K562 (cell line): ENCODE measurements at regions not wholly inside any gene's neighbourhood (a gene's known extent, or its start where the extent isn't known, plus 50 kb on each side); places are given as distances from the start of the nearest gene placed in this dataset.
"Not testable (repeated sequence)": the region's sequence is repeated elsewhere in the genome, so short reads cannot be mapped to it uniquely, and the experiment has no call there.

ENCODE experiments used
- CHD2 ChIP-seq: IDR thresholded peaks from 2 replicates; pipeline ENCODE4 v1.6.1; 2011; ENCODE audit warnings: low read depth, low read length
- HMGN3 ChIP-seq: IDR thresholded peaks from 2 replicates; pipeline ENCODE4 v1.6.1; 2011; ENCODE audit warnings: borderline replicate concordance, low read depth, mild to moderate bottlenecking, mixed read lengths, low read length; ENCODE audit not compliant: insufficient read length; ENCODE audit errors: extremely low read depth
- NRF1 ChIP-seq, 2 experiments: fragments of 450-650 bp; IDR thresholded peaks in 1 of 2; conservative IDR thresholded peaks in 1 of 2; 2 replicates each; pipeline ENCODE4 v1.6.1; 2014; ENCODE audit warnings: mild to moderate bottlenecking in 2 of 2
- POLR2A ChIP-seq: fragments of 450-650 bp; conservative IDR thresholded peaks from 2 replicates; pipeline ENCODE4 v1.6.1; 2016
- UBTF ChIP-seq, 2 experiments: IDR thresholded peaks; 2 replicates each; pipeline ENCODE4 v1.6.1; 2012; ENCODE audit warnings: improper control_type of control experiment in 2 of 2, low read depth in 2 of 2, low read length in 2 of 2, borderline replicate concordance in 1 of 2
- ZNF124 ChIP-seq: sonication (generic); formaldehyde crosslinking; IDR thresholded peaks from 2 replicates; pipeline ENCODE4 v1.8.1; 2022; ENCODE audit warnings: missing genetic modification reagents
- ZNF217 ChIP-seq: sonication (generic); formaldehyde crosslinking; IDR thresholded peaks from 2 replicates; pipeline ENCODE4 v1.8.0; 2022; ENCODE audit warnings: mild to moderate bottlenecking, missing genetic modification reagents

GRCh38 chr6:166846446-166847142, 109.8 kb downstream of the RNASET2 start:
- TF ChIP-seq ZNF217; POLR2A; UBTF (IDR thresholded peaks at IDR 0.05; ENCODE audit: borderline replicate concordance in 1 of 2, low read depth in 2 of 2, low read length in 2 of 2); NRF1 (conservative IDR thresholded peaks at IDR 0.05 in 1 of 2, IDR thresholded peaks at IDR 0.05 in 1 of 2); CHD2; ZNF124 (CRISPR knock-in tag); HMGN3: not testable (repeated sequence)
